ENCODE measurements at regions not wholly inside any gene's neighbourhood (a gene's known extent, or its start where the extent isn't known, plus 50 kb on each side); places are given as distances from the start of the nearest gene placed in this dataset.

- WGBS (ENCODE audit: insufficient coverage, insufficient replicate concordance, low lambda C conversion rate, missing lambda C conversion rate) = 24% methylated on average over 2 of the region's 2 CpGs
- H3K36me3 ChIP-seq (ENCODE audit: control insufficient read depth in 2 of 2, insufficient read depth in 2 of 2, low read length in 1 of 2) = no peaks in the 10 kb centered on the region
- TF ChIP-seq RCOR1 (conservative IDR thresholded peaks at IDR 0.05; ENCODE audit: low read depth, low read length) (no peak), RELA (IDR thresholded peaks at IDR 0.05; ENCODE audit: borderline replicate concordance, partially characterized antibody) (no peak), JUND (IDR thresholded peaks at IDR 0.05; ENCODE audit: low read depth, low read length) (no peak), ASH2L (IDR thresholded peaks at IDR 0.05; ENCODE audit: borderline replicate concordance, low read depth) (no peak), BCLAF1 (IDR thresholded peaks at IDR 0.05) (no peak), MEF2B (IDR thresholded peaks at IDR 0.05; ENCODE audit: partially characterized antibody, poor library complexity, severe bottlenecking) (no peak), FOXK2 (IDR thresholded peaks at IDR 0.05) (no peak), ESRRA (IDR thresholded peaks at IDR 0.05; ENCODE audit: low read length) (no peak), CBX3 (IDR thresholded peaks at IDR 0.05; ENCODE audit: borderline replicate concordance, low read depth) (no peak), CREB1 (IDR thresholded peaks at IDR 0.05; ENCODE audit: low read depth) (no peak), NRF1 (conservative IDR thresholded peaks at IDR 0.05; ENCODE audit: low read depth, low read length) (no peak), NFXL1 (IDR thresholded peaks at IDR 0.05; ENCODE audit: borderline replicate concordance) (no peak)
- TF ChIP-seq, protein P1, sequence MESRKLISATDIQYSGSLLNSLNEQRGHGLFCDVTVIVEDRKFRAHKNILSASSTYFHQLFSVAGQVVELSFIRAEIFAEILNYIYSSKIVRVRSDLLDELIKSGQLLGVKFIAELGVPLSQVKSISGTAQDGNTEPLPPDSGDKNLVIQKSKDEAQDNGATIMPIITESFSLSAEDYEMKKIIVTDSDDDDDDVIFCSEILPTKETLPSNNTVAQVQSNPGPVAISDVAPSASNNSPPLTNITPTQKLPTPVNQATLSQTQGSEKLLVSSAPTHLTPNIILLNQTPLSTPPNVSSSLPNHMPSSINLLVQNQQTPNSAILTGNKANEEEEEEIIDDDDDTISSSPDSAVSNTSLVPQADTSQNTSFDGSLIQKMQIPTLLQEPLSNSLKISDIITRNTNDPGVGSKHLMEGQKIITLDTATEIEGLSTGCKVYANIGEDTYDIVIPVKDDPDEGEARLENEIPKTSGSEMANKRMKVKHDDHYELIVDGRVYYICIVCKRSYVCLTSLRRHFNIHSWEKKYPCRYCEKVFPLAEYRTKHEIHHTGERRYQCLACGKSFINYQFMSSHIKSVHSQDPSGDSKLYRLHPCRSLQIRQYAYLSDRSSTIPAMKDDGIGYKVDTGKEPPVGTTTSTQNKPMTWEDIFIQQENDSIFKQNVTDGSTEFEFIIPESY (IDR thresholded peaks at IDR 0.05) = no peak
- TF ChIP-seq, protein P2, sequence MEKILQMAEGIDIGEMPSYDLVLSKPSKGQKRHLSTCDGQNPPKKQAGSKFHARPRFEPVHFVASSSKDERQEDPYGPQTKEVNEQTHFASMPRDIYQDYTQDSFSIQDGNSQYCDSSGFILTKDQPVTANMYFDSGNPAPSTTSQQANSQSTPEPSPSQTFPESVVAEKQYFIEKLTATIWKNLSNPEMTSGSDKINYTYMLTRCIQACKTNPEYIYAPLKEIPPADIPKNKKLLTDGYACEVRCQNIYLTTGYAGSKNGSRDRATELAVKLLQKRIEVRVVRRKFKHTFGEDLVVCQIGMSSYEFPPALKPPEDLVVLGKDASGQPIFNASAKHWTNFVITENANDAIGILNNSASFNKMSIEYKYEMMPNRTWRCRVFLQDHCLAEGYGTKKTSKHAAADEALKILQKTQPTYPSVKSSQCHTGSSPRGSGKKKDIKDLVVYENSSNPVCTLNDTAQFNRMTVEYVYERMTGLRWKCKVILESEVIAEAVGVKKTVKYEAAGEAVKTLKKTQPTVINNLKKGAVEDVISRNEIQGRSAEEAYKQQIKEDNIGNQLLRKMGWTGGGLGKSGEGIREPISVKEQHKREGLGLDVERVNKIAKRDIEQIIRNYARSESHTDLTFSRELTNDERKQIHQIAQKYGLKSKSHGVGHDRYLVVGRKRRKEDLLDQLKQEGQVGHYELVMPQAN (conservative IDR thresholded peaks at IDR 0.05) = no peak
- TF ChIP-seq, protein P3, sequence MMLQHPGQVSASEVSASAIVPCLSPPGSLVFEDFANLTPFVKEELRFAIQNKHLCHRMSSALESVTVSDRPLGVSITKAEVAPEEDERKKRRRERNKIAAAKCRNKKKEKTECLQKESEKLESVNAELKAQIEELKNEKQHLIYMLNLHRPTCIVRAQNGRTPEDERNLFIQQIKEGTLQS (IDR thresholded peaks at IDR 0.05; ENCODE audit: borderline replicate concordance, extremely low read depth, low read depth, low read length) = no peak
- H3K27me3 ChIP-seq (replicated peaks in 1 of 2; ENCODE audit: control insufficient read depth in 2 of 2, insufficient read depth in 2 of 2, low read length in 1 of 2) = no peaks in the 10 kb centered on the region
- H3K4me3 ChIP-seq = no peak overlapping the region
- no peak for DNase-seq (ENCODE audit: low read depth, low spot score)
- intact Hi-C loops (cut with micrococcal nuclease; ENCODE audit: unreplicated experiment) (no loop called here), in situ Hi-C loops (cut with MboI) (no loop called here)
- no peak overlapping the region for H3K4me2 ChIP-seq (ENCODE audit: control insufficient read depth, insufficient read depth)
- no peaks in the 10 kb centered on the region for H3K4me1 ChIP-seq (ENCODE audit: control insufficient read depth, insufficient read depth, low read length)
- no peaks in the 10 kb centered on the region for H3K79me2 ChIP-seq (ENCODE audit: control insufficient read depth, insufficient read depth, low read length)
- CTCF ChIA-PET = no interaction called here
- H3K9ac ChIP-seq (ENCODE audit: control insufficient read depth, insufficient read depth, low read length) = no peak overlapping the region
- RAD21 ChIA-PET (ENCODE audit: unreplicated experiment) = no interaction called here
- POLR2A ChIA-PET = no interaction called here
- SMC1A ChIA-PET (ENCODE audit: uncharacterized antibody, unreplicated experiment) = no interaction called here
- ATAC-seq = no peak
- H2AFZ ChIP-seq (ENCODE audit: control insufficient read depth, low read depth, low read length) = no peak overlapping the region
- FAIRE-seq = no peak
- H4K20me1 ChIP-seq (ENCODE audit: control insufficient read depth, insufficient read depth) = no peaks in the 10 kb centered on the region
- H3K9me3 ChIP-seq (replicated peaks; ENCODE audit: control insufficient read depth, insufficient read depth, low read length) = no peaks in the 10 kb centered on the region
- H3K27ac ChIP-seq (ENCODE audit: control insufficient read depth, insufficient read depth) = no peak overlapping the region
- BruUV-seq (replicated peaks) = no TSS peak
Observed at GRCh38 chr5:167872791-167873190, 418.7 kb upstream of the WWC1 start.

Measured in GM12878 (cell line).